ENCODE measurements at regions not wholly inside any gene's neighbourhood (a gene's known extent, or its start where the extent isn't known, plus 50 kb on each side); places are given as distances from the start of the nearest gene placed in this dataset.

- TF ChIP-seq REST (IDR thresholded peaks at IDR 0.05; ENCODE audit: insufficient replicate concordance, low read depth) (no peak), CTCF (IDR thresholded peaks at IDR 0.05; ENCODE audit: insufficient read depth, low read length) (no peak), POLR2AphosphoS5 (IDR thresholded peaks at IDR 0.05; ENCODE audit: low read depth) (no peak), GABPA (IDR thresholded peaks at IDR 0.05; ENCODE audit: low read depth) (no peak), SPI1 (IDR thresholded peaks at IDR 0.05; ENCODE audit: borderline replicate concordance, low read depth) (no peak)
Observed at GRCh38 chr6:129929433-129929832, 68.3 kb upstream of the TMEM244 start.

Measured in HL-60 (cell line).